K562 (cell line): ENCODE measurements at regions not wholly inside any gene's neighbourhood (a gene's known extent, or its start where the extent isn't known, plus 50 kb on each side); places are given as distances from the start of the nearest gene placed in this dataset.

Experiments used
- ATAC-seq: fragments of 200-7000 bp; cut with Tn5 transposase; 3 replicates; pipeline ENCODE4 v1.9.1; 2020; ENCODE audit warnings: moderate library complexity
- BruUV-seq: library from RNA; stranded (reverse); fragments of 400-500 nt; replicated peaks from 2 replicates; lab custom pipeline; 2021; lab: Mats Ljungman, UMichigan
- CTCF ChIA-PET: fragments of 300-600 bp; formaldehyde crosslinking; extraction: SDS; loops from one replicate; lab custom pipeline; 2021; ENCODE audit warnings: low intra/inter-chr PET ratio; lab: Yijun Ruan, JAX
- POLR2A ChIA-PET: fragments of 300-600, 350-650 bp; sonication (Branson Sonifier 250); formaldehyde crosslinking; extraction: SDS; loops from one replicate; lab custom pipeline; 2021; ENCODE audit warnings: antibody characterized with exemption, inconsistent platforms; lab: Yijun Ruan, JAX
- DNase-seq, 4 experiments: peaks; one replicate each; pipeline versions ENCODE4 v3.0.0 to v3.0.0-alpha.2; 2011 to 2018; ENCODE audit warnings: low spot score in 3 of 4, mixed read lengths in 3 of 4; ENCODE audit errors: extremely low read depth in 1 of 4
- FAIRE-seq: peaks from 2 replicates; lab custom pipeline; 2011; peaks lifted over from hg19 to GRCh38; lab: Jason Lieb, UNC
- H2AFZ ChIP-seq: 2 replicates; pipeline ENCODE4 v1.6.0; 2011; ENCODE audit warnings: low read depth, low read length, control low read depth, inconsistent platforms
- H3K27ac ChIP-seq: fragments of 200-600 bp; 3 replicates; pipeline ENCODE4 v1.8.0; 2011; ENCODE audit warnings: low read depth, mild to moderate bottlenecking, control low read depth, inconsistent platforms, low read length, moderate library complexity, mixed read lengths; ENCODE audit errors: extremely low read depth
- H3K27me3 ChIP-seq, 2 experiments: fragments of 300-600 bp in 1 of 2; 2 replicates in 1 of 2; 3 replicates in 1 of 2; pipeline versions ENCODE4 v1.6.0 to v1.8.0; 2011; ENCODE audit warnings: inconsistent platforms in 2 of 2, low read length in 2 of 2, mild to moderate bottlenecking in 1 of 2, mixed read lengths in 1 of 2, moderate library complexity in 1 of 2; ENCODE audit not compliant: control insufficient read depth in 2 of 2, insufficient read depth in 2 of 2
- H3K36me3 ChIP-seq: fragments of 300-600 bp; 3 replicates; pipeline ENCODE4 v1.8.0; 2011; ENCODE audit warnings: mild to moderate bottlenecking, low read length, inconsistent platforms; ENCODE audit not compliant: control insufficient read depth, insufficient read depth
- H3K4me1 ChIP-seq, 2 experiments: fragments of 200-600 bp in 1 of 2; replicated peaks in 1 of 2; 2 replicates in 1 of 2; 3 replicates in 1 of 2; pipeline versions ENCODE4 v1.5.1 to v1.8.0; 2011; ENCODE audit warnings: inconsistent platforms in 2 of 2, low read length in 2 of 2, mild to moderate bottlenecking in 1 of 2, mixed read lengths in 1 of 2, moderate library complexity in 1 of 2; ENCODE audit not compliant: control insufficient read depth in 2 of 2, insufficient read depth in 2 of 2
- H3K4me2 ChIP-seq: 2 replicates; pipeline ENCODE4 v1.6.1; 2011; ENCODE audit warnings: low read length, control low read depth, inconsistent platforms, mixed read lengths; ENCODE audit not compliant: insufficient read depth
- H3K4me3 ChIP-seq: fragments of 200-600 bp; sonication (generic), shearing (Covaris generic); 2 replicates; pipeline ENCODE4 v1.5.1; 2016; ENCODE audit warnings: control low read depth, inconsistent platforms
- H3K79me2 ChIP-seq: fragments of 200-600 bp; 3 replicates; pipeline ENCODE4 v1.8.0; 2011; ENCODE audit warnings: low read length, inconsistent platforms; ENCODE audit not compliant: control insufficient read depth, insufficient read depth
- H3K9ac ChIP-seq, 2 experiments: 2 replicates each; pipeline versions ENCODE4 v1.6.0 to v1.6.1; 2011; ENCODE audit warnings: low read depth in 2 of 2, low read length in 2 of 2, control low read depth in 1 of 2, inconsistent platforms in 1 of 2, mild to moderate bottlenecking in 1 of 2, mixed read lengths in 1 of 2; ENCODE audit not compliant: insufficient read depth in 1 of 2
- H3K9me1 ChIP-seq: one replicate; pipeline ENCODE4 v1.6.0; 2011; ENCODE audit warnings: inconsistent platforms, mild to moderate bottlenecking, low read length, moderate library complexity; ENCODE audit not compliant: control insufficient read depth, insufficient read depth
- H3K9me3 ChIP-seq: replicated peaks from 2 replicates; pipeline ENCODE4 v1.5.1; 2011; ENCODE audit warnings: low read depth, low read length, inconsistent platforms; ENCODE audit not compliant: control insufficient read depth, insufficient read depth
- H4K20me1 ChIP-seq: replicated peaks from 2 replicates; pipeline ENCODE4 v1.6.1; 2011; ENCODE audit warnings: low read length, inconsistent platforms, mixed read lengths; ENCODE audit not compliant: control insufficient read depth, insufficient read depth
- EHMT2 ChIP-seq: fragments of 450-650 bp; IDR thresholded peaks from 2 replicates; pipeline ENCODE4 v1.6.1; 2018; ENCODE audit warnings: antibody characterized with exemption
- GATAD2A ChIP-seq: fragments of 450-650 bp; IDR thresholded peaks from 2 replicates; pipeline ENCODE4 v1.6.1; 2017
- REST ChIP-seq, 2 experiments: fragments of 450-650 bp; formaldehyde crosslinking in 1 of 2; IDR thresholded peaks; 2 replicates each; pipeline versions ENCODE4 v1.4.0 to v1.6.1; 2014 to 2020; ENCODE audit warnings: mild to moderate bottlenecking in 2 of 2, borderline replicate concordance in 1 of 2, low read depth in 1 of 2
- WGBS: fragments of 100-300 bp; shearing (Covaris generic); methylation state at CpG from one replicate; pipeline ENCODE4 v1.1.6; 2016; ENCODE audit warnings: low coverage, mixed read lengths; ENCODE audit not compliant: insufficient coverage; ENCODE audit errors: missing lambda C conversion rate; 5-methylcytosine and 5-hydroxymethylcytosine counted together
- in situ Hi-C: fragments of 300-500 bp; cut with MboI; formaldehyde crosslinking; loops from 4 replicates; pipeline ENCODE4 v1.15.0; 2018; ENCODE audit warnings: inconsistent platforms, mixed read lengths
- intact Hi-C: fragments of 100-400 bp; cut with micrococcal nuclease; formaldehyde crosslinking; loops from 2 replicates; pipeline ENCODE4 v1.14.2; 2022

DNA sequence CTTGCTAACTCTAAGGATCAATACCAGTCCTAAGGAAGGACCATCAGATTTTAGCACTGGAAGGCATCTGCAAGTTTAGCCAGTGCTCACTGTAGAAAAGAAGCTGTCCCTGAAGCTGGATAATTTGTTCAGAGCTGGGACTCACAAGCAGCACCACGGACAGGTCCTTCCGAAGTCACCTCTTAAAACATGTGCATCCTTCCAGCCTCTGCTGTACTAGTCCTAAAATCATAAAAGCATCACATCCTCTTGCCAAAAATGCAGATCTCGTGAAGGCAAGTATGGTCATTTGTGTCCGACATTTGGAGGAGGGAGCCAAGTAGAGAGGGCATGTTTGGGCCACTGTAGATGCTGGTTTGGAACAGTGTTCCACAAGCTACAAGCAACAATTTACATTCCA, 506.9 kb downstream of the RBFOX1 start:
- Histone ChIP-seq H2AFZ (no peak overlapping the region), H3K36me3 (no peaks in the 10 kb centered on the region), H3K4me1 (no peaks in the 10 kb centered on the region), H3K27ac (no peak overlapping the region), H3K9ac (no peak overlapping the region), H3K4me2 (no peak overlapping the region), H3K9me3 (no peaks in the 10 kb centered on the region), H3K9me1 (no peaks in the 10 kb centered on the region), H3K79me2 (no peaks in the 10 kb centered on the region), H3K4me3 (no peak overlapping the region), H4K20me1 (no peaks in the 10 kb centered on the region), H3K27me3 (no peaks in the 10 kb centered on the region)
- ChIA-PET CTCF (no interaction called here), POLR2A (interaction anchor here (0.7 to 1.6 kb wide), 3 partner anchors 10 to 325 kb away, joined by 3 read pairs; no protein-coding TSS in a partner anchor)
- BruUV-seq, result no TSS peak
- DNase-seq (peak in 1 of 4 experiments; percentile 5), ATAC-seq (no peak), FAIRE-seq (no peak)
- 24% methylated on average over 4 of the region's 4 CpGs for WGBS
- in situ Hi-C loops, result no loop called here
- TF ChIP-seq REST (IDR thresholded peaks at IDR 0.05; ENCODE audit: borderline replicate concordance) (peak; percentile 88), REST (CRISPR knock-in tag; IDR thresholded peaks at IDR 0.05; ENCODE audit: low read depth) (0 out of 2 replicates have a peak, but pooled peaks have one; percentile 57), EHMT2 (peak; percentile 70), GATAD2A (no peak)
- intact Hi-C loops, result no loop called here
